Peyer's patch (tissue), 4 donors: ENCODE measurements at regions not wholly inside any gene's neighbourhood (a gene's known extent, or its start where the extent isn't known, plus 50 kb on each side); places are given as distances from the start of the nearest gene placed in this dataset.

Experiments
- POLR2A ChIP-seq, 2 donors: fragments of 450-650 bp; IDR thresholded peaks; one replicate each; pipeline ENCODE4 v1.5.1; 2017; ENCODE audit warnings: antibody characterized with exemption in 2 of 2, mild to moderate bottlenecking in 2 of 2, moderate library complexity in 2 of 2
- TF ChIP-seq, protein P1 (sequence below), 6 experiments: fragments of 450-650 bp in 4 of 6; fragments of 200-600 bp in 2 of 6; sonication (generic) in 1 of 6; IDR thresholded peaks; one replicate each; pipeline ENCODE4 v1.5.1; 2017 to 2019; ENCODE audit warnings: antibody characterized with exemption in 6 of 6, mild to moderate bottlenecking in 3 of 6, moderate library complexity in 1 of 6

DNA sequence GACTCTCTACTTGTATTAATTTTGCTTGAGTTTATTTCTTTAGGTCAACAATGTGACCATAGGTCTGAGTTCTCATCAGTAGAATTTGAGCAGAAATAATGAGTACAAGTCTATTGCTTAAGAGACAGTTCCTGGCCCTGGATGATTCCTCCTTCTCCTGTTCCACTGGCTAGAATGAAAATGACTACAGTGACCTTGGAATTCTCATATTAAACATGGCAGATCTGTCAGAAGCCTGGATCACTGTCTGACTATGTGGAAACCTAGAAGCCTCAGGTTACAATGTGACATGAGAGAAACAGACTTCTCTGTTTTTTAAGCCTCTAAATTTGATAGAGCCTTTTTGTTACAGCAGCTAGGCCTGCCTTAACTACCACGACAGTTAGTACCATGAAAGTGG lies 82.9 kb upstream of the MED14 start:
- TF ChIP-seq, protein P1, sequence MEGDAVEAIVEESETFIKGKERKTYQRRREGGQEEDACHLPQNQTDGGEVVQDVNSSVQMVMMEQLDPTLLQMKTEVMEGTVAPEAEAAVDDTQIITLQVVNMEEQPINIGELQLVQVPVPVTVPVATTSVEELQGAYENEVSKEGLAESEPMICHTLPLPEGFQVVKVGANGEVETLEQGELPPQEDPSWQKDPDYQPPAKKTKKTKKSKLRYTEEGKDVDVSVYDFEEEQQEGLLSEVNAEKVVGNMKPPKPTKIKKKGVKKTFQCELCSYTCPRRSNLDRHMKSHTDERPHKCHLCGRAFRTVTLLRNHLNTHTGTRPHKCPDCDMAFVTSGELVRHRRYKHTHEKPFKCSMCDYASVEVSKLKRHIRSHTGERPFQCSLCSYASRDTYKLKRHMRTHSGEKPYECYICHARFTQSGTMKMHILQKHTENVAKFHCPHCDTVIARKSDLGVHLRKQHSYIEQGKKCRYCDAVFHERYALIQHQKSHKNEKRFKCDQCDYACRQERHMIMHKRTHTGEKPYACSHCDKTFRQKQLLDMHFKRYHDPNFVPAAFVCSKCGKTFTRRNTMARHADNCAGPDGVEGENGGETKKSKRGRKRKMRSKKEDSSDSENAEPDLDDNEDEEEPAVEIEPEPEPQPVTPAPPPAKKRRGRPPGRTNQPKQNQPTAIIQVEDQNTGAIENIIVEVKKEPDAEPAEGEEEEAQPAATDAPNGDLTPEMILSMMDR (IDR thresholded peaks at IDR 0.05) = no peak
- TF ChIP-seq POLR2A (IDR thresholded peaks at IDR 0.05) = no peak
